Astrocyte of the cerebellum (primary cell): ENCODE measurements at regions not wholly inside any gene's neighbourhood (a gene's known extent, or its start where the extent isn't known, plus 50 kb on each side); places are given as distances from the start of the nearest gene placed in this dataset.

Experiments used
- DNase-seq: peaks from one replicate; pipeline ENCODE4 v3.0.0-alpha.2; 2011; ENCODE audit warnings: low read depth
- H3K4me3 ChIP-seq: 2 replicates; pipeline ENCODE4 v1.5.1; 2011; ENCODE audit warnings: mild to moderate bottlenecking, low read depth, low read length, moderate library complexity
- in situ Hi-C: cut with HindIII; loops from 2 replicates; pipeline ENCODE4 v1.10.0; 2017; ENCODE audit warnings: low sequenced_read_pairs
- TF ChIP-seq, protein P1 (sequence below): IDR thresholded peaks from 2 replicates; pipeline ENCODE4 v1.5.1; 2012; ENCODE audit warnings: low read length, low read depth, moderate library complexity, mild to moderate bottlenecking; ENCODE audit errors: missing control alignments

DNA sequence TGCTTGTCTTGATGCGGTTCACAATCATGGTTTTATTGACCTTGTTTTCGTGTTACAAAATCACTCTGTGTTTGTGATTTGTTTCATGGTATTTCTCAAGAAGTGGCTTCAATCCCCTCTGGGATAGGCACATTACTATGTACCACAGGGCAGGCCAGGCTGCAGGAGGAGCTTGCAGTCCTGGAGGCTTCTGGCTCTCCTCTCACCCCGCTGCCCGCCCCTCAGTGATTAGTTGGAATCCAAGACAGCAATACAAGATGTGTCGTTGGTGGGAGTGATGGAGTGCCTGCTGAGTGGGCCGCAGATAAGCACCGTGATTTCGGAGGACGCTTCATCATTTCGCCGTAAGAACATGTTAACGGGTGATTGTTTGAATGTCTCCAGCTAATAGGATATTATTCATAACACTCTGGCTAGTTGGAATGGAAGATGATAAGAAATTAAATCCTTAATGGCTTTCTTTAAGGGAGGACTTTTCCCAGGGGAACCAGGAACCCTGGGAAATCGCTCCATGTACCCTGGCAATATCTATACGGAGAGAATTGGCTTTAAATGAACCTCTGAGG is 384.4 kb downstream of the MIAT start:
- no peak overlapping the region for H3K4me3 ChIP-seq
- TF ChIP-seq, protein P1, sequence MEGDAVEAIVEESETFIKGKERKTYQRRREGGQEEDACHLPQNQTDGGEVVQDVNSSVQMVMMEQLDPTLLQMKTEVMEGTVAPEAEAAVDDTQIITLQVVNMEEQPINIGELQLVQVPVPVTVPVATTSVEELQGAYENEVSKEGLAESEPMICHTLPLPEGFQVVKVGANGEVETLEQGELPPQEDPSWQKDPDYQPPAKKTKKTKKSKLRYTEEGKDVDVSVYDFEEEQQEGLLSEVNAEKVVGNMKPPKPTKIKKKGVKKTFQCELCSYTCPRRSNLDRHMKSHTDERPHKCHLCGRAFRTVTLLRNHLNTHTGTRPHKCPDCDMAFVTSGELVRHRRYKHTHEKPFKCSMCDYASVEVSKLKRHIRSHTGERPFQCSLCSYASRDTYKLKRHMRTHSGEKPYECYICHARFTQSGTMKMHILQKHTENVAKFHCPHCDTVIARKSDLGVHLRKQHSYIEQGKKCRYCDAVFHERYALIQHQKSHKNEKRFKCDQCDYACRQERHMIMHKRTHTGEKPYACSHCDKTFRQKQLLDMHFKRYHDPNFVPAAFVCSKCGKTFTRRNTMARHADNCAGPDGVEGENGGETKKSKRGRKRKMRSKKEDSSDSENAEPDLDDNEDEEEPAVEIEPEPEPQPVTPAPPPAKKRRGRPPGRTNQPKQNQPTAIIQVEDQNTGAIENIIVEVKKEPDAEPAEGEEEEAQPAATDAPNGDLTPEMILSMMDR = no peak
- in situ Hi-C loops = no loop called here
- no peak for DNase-seq

GRCh38 chr22:27043262-27043661 is 385.9 kb downstream of the MIAT start:
- DNase-seq = no peak
- TF ChIP-seq, protein P1 = no peak
- in situ Hi-C loops = no loop called here
- no peak overlapping the region for H3K4me3 ChIP-seq

GRCh38 chr22:27045103-27045947 is 387.9 kb downstream of the MIAT start:
- DNase-seq = no peak
- in situ Hi-C loops = no loop called here
- TF ChIP-seq, protein P1 = no peak
- H3K4me3 ChIP-seq = no peak overlapping the region

GRCh38 chr22:27046086-27046485 is 388.7 kb downstream of the MIAT start:
- in situ Hi-C loops = no loop called here

GRCh38 chr22:27046603-27047002 is 389.2 kb downstream of the MIAT start:
- TF ChIP-seq, protein P1 = no peak
- DNase-seq = no peak
- H3K4me3 ChIP-seq = no peak overlapping the region
- in situ Hi-C loops = no loop called here

More at GRCh38 chr22:27046086-27046485, 388.7 kb downstream of the MIAT start:
- no peak overlapping the region for H3K4me3 ChIP-seq
- TF ChIP-seq, protein P1 = no peak
- no peak for DNase-seq

- DNase-seq = no peak
- in situ Hi-C loops = no loop called here
- TF ChIP-seq, protein P1 = no peak
- no peak overlapping the region for H3K4me3 ChIP-seq
Measured at GRCh38 chr22:27050771-27051170, 393.4 kb downstream of the MIAT start.
